ENCODE measurements at regions not wholly inside any gene's neighbourhood (a gene's known extent, or its start where the extent isn't known, plus 50 kb on each side); places are given as distances from the start of the nearest gene placed in this dataset.

GRCh38 chr16:35906440-35906839 lies 2447.0 kb downstream of the TP53TG3F start:
- intact Hi-C loops (cut with micrococcal nuclease) = no loop called here
- Mint-ChIP-seq H3K9me3 (peaks cover 26 to 86% (median 42%) of the 10 kb centered on the region in 11 donors), H3K36me3 (peaks cover 0 to 22% (median 8%) of the 10 kb centered on the region in 5 donors), H3K4me1 (peaks cover 0 to 8% (median 2%) of the 10 kb centered on the region in 7 donors), H3K27me3 (no peaks in the 10 kb centered on the region), H3K27ac (no peak overlapping the region), H3K4me3 (no peak overlapping the region)
- H3K4me1 ChIP-seq (ENCODE audit: control insufficient read depth in 2 of 2, insufficient read depth in 2 of 2, low read length in 2 of 2) = no peaks in the 10 kb centered on the region
- H3K27ac ChIP-seq (ENCODE audit: low read depth, low read length) = no peak overlapping the region
- ChIA-PET POLR2A (no interaction called here), CTCF (no interaction called here)
- H3K27me3 ChIP-seq (ENCODE audit: control insufficient read depth in 2 of 2, insufficient read depth in 2 of 2, low read length in 2 of 2) = no peaks in the 10 kb centered on the region
- no peaks in the 10 kb centered on the region for H3K36me3 ChIP-seq (ENCODE audit: control insufficient read depth in 2 of 3, insufficient read depth in 3 of 3, low read length in 3 of 3)
- ATAC-seq (no peak), DNase-seq (no peak)
- H3K9me3 ChIP-seq (ENCODE audit: control insufficient read depth in 2 of 3, low read length in 3 of 3) = peaks cover 0 to 29% (median 0%) of the 10 kb centered on the region in 3 experiments
- no peak overlapping the region for H3K4me3 ChIP-seq (ENCODE audit: low read length)

DNA sequence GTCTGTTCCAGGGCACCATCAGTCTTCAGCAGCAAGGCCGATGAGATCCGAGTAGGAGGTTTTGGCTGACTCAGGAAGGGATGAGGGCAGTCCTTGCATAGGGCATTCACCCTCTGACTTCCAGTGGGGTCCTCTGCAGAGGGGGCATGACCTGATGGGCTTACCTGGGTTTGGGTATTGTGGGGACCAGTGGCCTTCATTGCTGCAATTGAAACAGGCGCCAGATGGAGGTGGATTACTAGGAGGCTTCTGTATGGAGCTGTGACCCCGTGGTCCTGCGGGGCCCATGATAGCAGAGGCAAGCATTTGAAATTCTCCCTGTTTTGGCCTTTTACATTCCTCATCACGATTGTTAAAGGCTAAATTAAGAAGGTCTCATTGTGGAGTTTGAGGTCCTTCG lies 2448.7 kb downstream of the TP53TG3F start:
- Histone ChIP-seq H3K36me3 (ENCODE audit: control insufficient read depth in 2 of 3, insufficient read depth in 3 of 3, low read length in 3 of 3) (no peaks in the 10 kb centered on the region), H3K4me3 (ENCODE audit: low read length) (no peak overlapping the region), H3K27me3 (ENCODE audit: control insufficient read depth in 2 of 2, insufficient read depth in 2 of 2, low read length in 2 of 2) (no peaks in the 10 kb centered on the region), H3K4me1 (ENCODE audit: control insufficient read depth in 2 of 2, insufficient read depth in 2 of 2, low read length in 2 of 2) (no peaks in the 10 kb centered on the region), H3K27ac (ENCODE audit: low read depth, low read length) (no peak overlapping the region), H3K9me3 (ENCODE audit: control insufficient read depth in 2 of 3, low read length in 3 of 3) (peaks cover 0 to 25% (median 0%) of the 10 kb centered on the region in 3 experiments)
- Mint-ChIP-seq H3K9me3 (peaks cover 26 to 85% (median 51%) of the 10 kb centered on the region in 11 donors), H3K27ac (no peak overlapping the region), H3K4me1 (peaks cover 0 to 8% (median 2%) of the 10 kb centered on the region in 7 donors), H3K27me3 (no peaks in the 10 kb centered on the region), H3K4me3 (no peak overlapping the region), H3K36me3 (peaks cover 0 to 22% (median 8%) of the 10 kb centered on the region in 5 donors)
- intact Hi-C loops (cut with micrococcal nuclease) = no loop called here
- DNase-seq (no peak), ATAC-seq (no peak)
- POLR2A ChIA-PET = no interaction called here
- CTCF ChIA-PET = no interaction called here

DNA sequence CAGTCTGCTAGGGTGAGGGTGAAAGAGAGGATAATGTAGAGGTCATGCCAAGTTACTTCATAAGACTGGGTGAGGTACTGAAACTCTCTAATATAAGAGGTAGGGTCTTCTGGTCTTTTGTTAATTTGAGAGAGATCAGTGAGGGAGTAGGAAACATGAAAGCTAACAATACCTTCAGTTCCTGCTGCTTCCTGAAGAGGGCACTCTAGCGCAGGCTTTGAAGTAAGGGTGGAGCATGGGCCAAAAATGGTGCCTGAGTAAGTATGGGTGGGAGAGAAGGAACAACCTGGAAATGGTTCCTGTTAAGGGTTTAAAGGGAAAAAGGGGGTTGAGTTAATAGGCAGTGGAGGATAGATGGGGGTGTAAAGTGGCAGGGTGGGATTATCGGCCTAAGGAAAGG lies 2449.5 kb downstream of the TP53TG3F start:
- Histone ChIP-seq H3K4me3 (ENCODE audit: low read length) (no peak overlapping the region), H3K27ac (ENCODE audit: low read depth, low read length) (no peak overlapping the region), H3K36me3 (ENCODE audit: control insufficient read depth in 2 of 3, insufficient read depth in 3 of 3, low read length in 3 of 3) (no peaks in the 10 kb centered on the region), H3K27me3 (ENCODE audit: control insufficient read depth in 2 of 2, insufficient read depth in 2 of 2, low read length in 2 of 2) (no peaks in the 10 kb centered on the region), H3K9me3 (ENCODE audit: control insufficient read depth in 2 of 3, low read length in 3 of 3) (peaks cover 0 to 25% (median 0%) of the 10 kb centered on the region in 3 experiments), H3K4me1 (ENCODE audit: control insufficient read depth in 2 of 2, insufficient read depth in 2 of 2, low read length in 2 of 2) (no peaks in the 10 kb centered on the region)
- no peak for ATAC-seq
- CTCF ChIA-PET = no interaction called here
- peaks cover 0 to 8% (median 2%) of the 10 kb centered on the region in 7 donors for H3K4me1 Mint-ChIP-seq
- DNase-seq = no peak
- H3K36me3 Mint-ChIP-seq = peaks cover 0 to 22% (median 8%) of the 10 kb centered on the region in 5 donors
- POLR2A ChIA-PET = no interaction called here
- intact Hi-C loops (cut with micrococcal nuclease) = no loop called here
- H3K4me3 Mint-ChIP-seq = peak overlapping the region in 1 of 10 donors; percentile 22
- no peaks in the 10 kb centered on the region for H3K27me3 Mint-ChIP-seq
- H3K27ac Mint-ChIP-seq = no peak overlapping the region
- peaks cover 26 to 85% (median 51%) of the 10 kb centered on the region in 11 donors for H3K9me3 Mint-ChIP-seq

- intact Hi-C loops (cut with micrococcal nuclease) = no loop called here
- Histone ChIP-seq H3K27ac (ENCODE audit: low read depth, low read length) (no peak overlapping the region), H3K27me3 (ENCODE audit: control insufficient read depth in 2 of 2, insufficient read depth in 2 of 2, low read length in 2 of 2) (no peaks in the 10 kb centered on the region), H3K4me1 (ENCODE audit: control insufficient read depth in 2 of 2, insufficient read depth in 2 of 2, low read length in 2 of 2) (no peaks in the 10 kb centered on the region), H3K4me3 (ENCODE audit: low read length) (no peak overlapping the region), H3K36me3 (ENCODE audit: control insufficient read depth in 2 of 3, insufficient read depth in 3 of 3, low read length in 3 of 3) (no peaks in the 10 kb centered on the region), H3K9me3 (ENCODE audit: control insufficient read depth in 2 of 3, low read length in 3 of 3) (peaks cover 0 to 25% (median 0%) of the 10 kb centered on the region in 3 experiments)
- ATAC-seq (no peak), DNase-seq (no peak)
- H3K27me3 Mint-ChIP-seq = no peaks in the 10 kb centered on the region
- no peak overlapping the region for H3K27ac Mint-ChIP-seq
- ChIA-PET POLR2A (no interaction called here), CTCF (no interaction called here)
- peaks cover 0 to 22% (median 8%) of the 10 kb centered on the region in 5 donors for H3K36me3 Mint-ChIP-seq
- H3K4me1 Mint-ChIP-seq = peaks cover 0 to 8% (median 2%) of the 10 kb centered on the region in 7 donors
- no peak overlapping the region for H3K4me3 Mint-ChIP-seq
- peaks cover 24 to 85% (median 51%) of the 10 kb centered on the region in 11 donors for H3K9me3 Mint-ChIP-seq
These were observed 2450.0 kb downstream of the TP53TG3F start for GRCh38 chr16:35909351-35909954.

- Histone ChIP-seq H3K36me3 (ENCODE audit: control insufficient read depth in 2 of 3, insufficient read depth in 3 of 3, low read length in 3 of 3) (no peaks in the 10 kb centered on the region), H3K4me1 (ENCODE audit: control insufficient read depth in 2 of 2, insufficient read depth in 2 of 2, low read length in 2 of 2) (no peaks in the 10 kb centered on the region), H3K4me3 (ENCODE audit: low read length) (no peak overlapping the region), H3K27me3 (ENCODE audit: control insufficient read depth in 2 of 2, insufficient read depth in 2 of 2, low read length in 2 of 2) (no peaks in the 10 kb centered on the region), H3K27ac (ENCODE audit: low read depth, low read length) (no peak overlapping the region), H3K9me3 (ENCODE audit: control insufficient read depth in 2 of 3, low read length in 3 of 3) (peaks cover 0 to 24% (median 0%) of the 10 kb centered on the region in 3 experiments)
- Mint-ChIP-seq H3K4me1 (peaks cover 0 to 8% (median under 1%) of the 10 kb centered on the region in 7 donors), H3K27ac (no peak overlapping the region), H3K36me3 (peaks cover 0 to 19% (median 8%) of the 10 kb centered on the region in 5 donors), H3K4me3 (no peak overlapping the region), H3K27me3 (no peaks in the 10 kb centered on the region), H3K9me3 (peaks cover 23 to 79% (median 47%) of the 10 kb centered on the region in 11 donors)
- ATAC-seq = no peak
- ChIA-PET POLR2A (no interaction called here), CTCF (no interaction called here)
- DNase-seq = no peak
- intact Hi-C loops (cut with micrococcal nuclease) = no loop called here
These were observed 2451.0 kb downstream of the TP53TG3F start for GRCh38 chr16:35910409-35910808.

- POLR2A ChIA-PET = no interaction called here
These were observed 2452.5 kb downstream of the TP53TG3F start for GRCh38 chr16:35911899-35912298.

GRCh38 chr16:35931722-35932121 lies 2472.3 kb downstream of the TP53TG3F start:
- intact Hi-C loops (cut with micrococcal nuclease) = no loop called here
- Mint-ChIP-seq H3K27me3 (no peaks in the 10 kb centered on the region), H3K27ac (no peak overlapping the region), H3K36me3 (peaks cover 0 to 9% (median 0%) of the 10 kb centered on the region in 5 donors), H3K4me3 (no peak overlapping the region), H3K4me1 (no peaks in the 10 kb centered on the region), H3K9me3 (peaks cover 2 to 54% (median 6%) of the 10 kb centered on the region in 11 donors)
- ChIA-PET CTCF (no interaction called here), POLR2A (no interaction called here)
- no peaks in the 10 kb centered on the region for H3K36me3 ChIP-seq (ENCODE audit: control insufficient read depth in 2 of 3, insufficient read depth in 3 of 3, low read length in 3 of 3)
- no peak for ATAC-seq
- H3K4me1 ChIP-seq (ENCODE audit: control insufficient read depth in 2 of 2, insufficient read depth in 2 of 2, low read length in 2 of 2) = no peaks in the 10 kb centered on the region
- no peaks in the 10 kb centered on the region for H3K27me3 ChIP-seq (ENCODE audit: control insufficient read depth in 2 of 2, insufficient read depth in 2 of 2, low read length in 2 of 2)
- peaks cover 0 to 16% (median 0%) of the 10 kb centered on the region in 3 experiments for H3K9me3 ChIP-seq (ENCODE audit: control insufficient read depth in 2 of 3, low read length in 3 of 3)
- DNase-seq = no peak
- no peak overlapping the region for H3K4me3 ChIP-seq (ENCODE audit: low read length)
- H3K27ac ChIP-seq (ENCODE audit: low read depth, low read length) = no peak overlapping the region

More at GRCh38 chr16:35911899-35912298, 2452.5 kb downstream of the TP53TG3F start:
- intact Hi-C loops (cut with micrococcal nuclease) = no loop called here
- no peak overlapping the region for H3K27ac Mint-ChIP-seq
- Histone ChIP-seq H3K27me3 (ENCODE audit: control insufficient read depth in 2 of 2, insufficient read depth in 2 of 2, low read length in 2 of 2) (no peaks in the 10 kb centered on the region), H3K36me3 (ENCODE audit: control insufficient read depth in 2 of 3, insufficient read depth in 3 of 3, low read length in 3 of 3) (no peaks in the 10 kb centered on the region), H3K4me3 (ENCODE audit: low read length) (no peak overlapping the region), H3K27ac (ENCODE audit: low read depth, low read length) (no peak overlapping the region), H3K4me1 (ENCODE audit: control insufficient read depth in 2 of 2, insufficient read depth in 2 of 2, low read length in 2 of 2) (no peaks in the 10 kb centered on the region), H3K9me3 (ENCODE audit: control insufficient read depth in 2 of 3, low read length in 3 of 3) (peaks cover 0 to 19% (median 0%) of the 10 kb centered on the region in 3 experiments)
- H3K27me3 Mint-ChIP-seq = no peaks in the 10 kb centered on the region
- H3K4me1 Mint-ChIP-seq = peaks cover 0 to 8% (median 0%) of the 10 kb centered on the region in 7 donors
- ATAC-seq (no peak), DNase-seq (no peak)
- CTCF ChIA-PET = no interaction called here
- peaks cover 15 to 73% (median 34%) of the 10 kb centered on the region in 11 donors for H3K9me3 Mint-ChIP-seq
- no peak overlapping the region for H3K4me3 Mint-ChIP-seq
- H3K36me3 Mint-ChIP-seq = peaks cover 0 to 15% (median 8%) of the 10 kb centered on the region in 5 donors

Data from naive thymus-derived CD4-positive, alpha-beta T cell (primary cell).